Memory B cell (primary cell): ENCODE measurements at regions not wholly inside any gene's neighbourhood (a gene's known extent, or its start where the extent isn't known, plus 50 kb on each side); places are given as distances from the start of the nearest gene placed in this dataset.

Experiments used
- ATAC-seq: fragments of 150-1000 bp; cut with Tn5 transposase; 2 replicates; pipeline ENCODE4 v1.10.0; 2021; ENCODE audit warnings: low read depth, mild to moderate bottlenecking, moderate library complexity
- DNase-seq, 2 donors: peaks; one replicate each; pipeline ENCODE4 v3.0.0; 2022; ENCODE audit warnings: low spot score in 2 of 2
- H3K27ac Mint-ChIP-seq: one replicate; pipeline ENCODE4 v1.8.0; 2022; ENCODE audit warnings: mild to moderate bottlenecking, moderate library complexity, mixed read lengths
- H3K27me3 Mint-ChIP-seq: one replicate; pipeline ENCODE4 v1.8.0; 2022; ENCODE audit warnings: mixed read lengths
- H3K36me3 Mint-ChIP-seq: one replicate; pipeline ENCODE4 v1.8.0; 2022; ENCODE audit warnings: mild to moderate bottlenecking, mixed read lengths
- H3K4me1 Mint-ChIP-seq: one replicate; pipeline ENCODE4 v1.8.0; 2022; ENCODE audit warnings: mixed read lengths
- H3K4me3 Mint-ChIP-seq: one replicate; pipeline ENCODE4 v1.8.0; 2022; ENCODE audit warnings: mild to moderate bottlenecking, moderate library complexity, mixed read lengths
- H3K9me3 Mint-ChIP-seq: one replicate; pipeline ENCODE4 v1.8.0; 2022; ENCODE audit warnings: mixed read lengths

DNA sequence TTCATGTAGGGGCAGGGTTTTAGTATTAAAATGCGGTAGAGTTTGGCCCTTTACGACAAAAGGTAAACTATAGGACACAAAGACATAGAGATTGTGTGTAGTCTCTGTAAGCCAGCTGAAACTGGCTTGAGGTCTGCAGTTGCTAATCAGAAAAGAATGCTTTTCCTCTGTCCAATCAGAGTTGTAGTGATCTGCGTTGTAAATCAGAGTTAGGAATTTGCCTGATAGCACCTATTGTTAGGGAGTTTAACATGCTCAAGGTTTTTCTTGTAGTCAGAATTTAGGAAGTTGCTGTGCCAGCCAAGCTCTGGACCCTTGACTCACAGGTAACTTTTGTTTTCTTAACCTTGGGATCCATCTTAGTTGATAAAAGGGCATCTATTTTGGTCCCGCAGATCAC is 61.2 kb upstream of the VTCN1 start:
- Mint-ChIP-seq H3K4me1 (no peaks in the 10 kb centered on the region), H3K4me3 (no peak overlapping the region), H3K27me3 (peaks cover 2% of the 10 kb centered on the region), H3K36me3 (no peaks in the 10 kb centered on the region), H3K27ac (no peak overlapping the region), H3K9me3 (peaks cover 8% of the 10 kb centered on the region)
- DNase-seq (no peak), ATAC-seq (no peak)

DNA sequence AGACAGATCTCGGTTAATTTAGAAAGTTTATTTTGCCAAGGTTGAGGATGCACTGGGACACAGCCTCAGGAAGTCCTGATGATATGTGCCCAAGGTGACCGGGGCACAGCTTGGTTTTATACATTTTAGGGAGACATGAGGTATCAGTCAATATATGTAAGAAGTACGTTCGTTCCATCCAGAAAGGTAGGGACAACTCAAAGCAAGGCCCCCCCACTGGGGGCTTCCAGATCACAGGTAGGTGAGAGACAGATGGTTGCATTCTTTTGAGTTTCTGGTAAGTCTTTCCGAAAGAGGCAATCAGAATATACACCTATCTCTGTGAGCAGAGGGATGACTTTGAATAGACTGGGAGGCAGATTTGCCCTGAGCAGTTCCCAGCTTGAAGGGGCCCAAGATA is 60.4 kb upstream of the VTCN1 start:
- H3K36me3 Mint-ChIP-seq = no peaks in the 10 kb centered on the region
- H3K4me3 Mint-ChIP-seq = no peak overlapping the region
- no peaks in the 10 kb centered on the region for H3K4me1 Mint-ChIP-seq
- H3K9me3 Mint-ChIP-seq = peaks cover 8% of the 10 kb centered on the region
- ATAC-seq (no peak), DNase-seq (no peak)
- H3K27me3 Mint-ChIP-seq = peaks cover 2% of the 10 kb centered on the region
- no peak overlapping the region for H3K27ac Mint-ChIP-seq

DNA sequence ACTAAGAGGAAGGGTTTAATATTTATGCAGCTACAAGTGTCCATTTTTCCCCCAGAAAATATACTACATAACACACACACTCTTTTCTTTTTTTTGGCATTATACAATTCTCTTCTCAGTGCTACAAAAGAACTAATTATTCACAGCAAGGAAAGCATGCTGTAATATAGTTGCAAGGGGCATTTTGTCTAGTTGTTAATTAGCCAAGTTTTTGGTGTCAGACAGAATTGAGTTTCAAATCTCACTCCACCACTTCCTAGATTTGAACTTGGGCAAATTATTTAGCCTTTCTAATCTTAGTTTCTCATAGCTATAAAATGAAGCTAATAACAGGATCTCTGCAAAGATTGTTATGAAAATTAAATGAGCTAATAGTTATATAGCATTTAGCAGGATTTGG is 60.0 kb upstream of the VTCN1 start:
- Mint-ChIP-seq H3K36me3 (no peaks in the 10 kb centered on the region), H3K27ac (no peak overlapping the region), H3K27me3 (peaks cover 2% of the 10 kb centered on the region), H3K4me1 (no peaks in the 10 kb centered on the region), H3K4me3 (no peak overlapping the region), H3K9me3 (peaks cover 8% of the 10 kb centered on the region)
- no peak for DNase-seq
- no peak for ATAC-seq

DNA sequence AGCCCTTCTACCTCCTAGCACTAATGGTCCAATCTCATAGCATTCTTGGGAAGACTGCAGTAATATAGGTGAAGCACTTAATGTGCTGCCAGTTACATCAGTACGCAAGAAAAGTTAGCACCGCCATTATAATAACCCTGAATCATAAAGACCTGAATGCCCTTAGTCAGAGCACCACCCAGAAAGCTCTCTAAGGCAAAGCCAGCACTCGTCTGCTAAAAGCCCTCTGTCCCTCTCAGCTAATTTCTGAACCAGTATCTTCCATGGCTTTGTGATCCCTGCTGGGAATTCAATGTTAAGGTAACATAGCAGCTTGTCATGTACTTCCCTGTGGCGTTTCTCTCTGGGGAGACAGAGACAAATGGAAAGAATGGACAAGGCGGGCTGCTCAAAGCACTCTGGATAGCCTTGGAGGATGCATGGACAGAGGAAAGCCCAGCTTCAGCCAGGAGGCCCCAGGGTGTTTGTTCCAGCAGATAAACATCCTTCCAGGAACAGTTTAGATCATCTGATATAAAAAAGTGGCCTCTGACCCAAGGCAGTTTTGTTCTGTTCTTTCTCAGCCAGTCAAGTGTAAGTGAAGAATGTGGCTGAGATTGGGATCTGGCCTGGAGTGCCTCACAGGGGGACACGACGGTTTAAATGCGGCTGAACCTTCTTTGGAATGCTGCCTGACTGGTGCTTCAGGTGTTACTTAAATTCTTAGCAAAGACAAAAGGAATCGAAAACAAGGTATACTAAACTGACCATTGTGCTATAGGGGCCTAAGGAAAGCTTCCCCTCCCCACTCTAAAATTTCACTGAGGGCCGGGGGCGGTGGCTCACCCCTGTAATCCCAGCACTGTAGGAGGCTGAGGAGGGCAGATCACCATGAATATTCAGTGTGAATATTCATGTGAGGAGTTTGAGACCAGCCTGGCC is 58.1 kb upstream of the VTCN1 start:
- H3K4me3 Mint-ChIP-seq = no peak overlapping the region

DNA sequence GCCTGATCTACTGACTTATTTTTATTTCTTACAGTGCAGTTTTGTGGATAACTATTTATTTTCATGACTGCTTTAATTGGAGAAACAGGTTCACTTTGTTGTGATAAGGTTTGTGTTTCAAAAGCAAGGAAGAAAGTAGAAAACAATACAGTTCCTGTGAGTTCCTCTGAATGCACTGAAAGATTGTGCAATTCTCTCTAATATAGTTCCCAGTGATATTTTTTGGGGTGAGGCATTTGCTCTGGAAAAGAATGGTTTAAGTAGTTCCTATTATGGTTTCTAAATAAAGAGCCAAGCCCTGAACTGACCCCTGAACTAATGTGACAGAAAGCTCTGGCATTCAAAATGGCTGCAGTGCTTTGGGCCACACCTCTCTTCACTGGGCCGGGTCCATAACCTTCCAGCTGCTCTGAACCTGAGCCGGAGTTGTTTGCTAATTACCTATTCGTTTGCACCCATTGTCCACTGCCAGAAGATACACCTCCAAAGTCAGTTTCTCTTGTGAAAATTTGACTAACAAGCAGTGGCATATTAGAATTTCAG is 56.6 kb upstream of the VTCN1 start:
- H3K4me1 Mint-ChIP-seq = no peaks in the 10 kb centered on the region
- no peaks in the 10 kb centered on the region for H3K36me3 Mint-ChIP-seq
- no peak overlapping the region for H3K4me3 Mint-ChIP-seq
- DNase-seq (no peak), ATAC-seq (no peak)
- H3K9me3 Mint-ChIP-seq = no peaks in the 10 kb centered on the region
- H3K27ac Mint-ChIP-seq = no peak overlapping the region
- H3K27me3 Mint-ChIP-seq = peaks cover 5% of the 10 kb centered on the region

More for the DNA sequence above, 58.1 kb upstream of the VTCN1 start:
- DNase-seq (no peak), ATAC-seq (no peak)
- H3K27ac Mint-ChIP-seq = no peak overlapping the region
- H3K27me3 Mint-ChIP-seq = peaks cover 5% of the 10 kb centered on the region
- no peaks in the 10 kb centered on the region for H3K36me3 Mint-ChIP-seq
- H3K4me1 Mint-ChIP-seq = no peaks in the 10 kb centered on the region
- H3K9me3 Mint-ChIP-seq = peaks cover 8% of the 10 kb centered on the region

DNA sequence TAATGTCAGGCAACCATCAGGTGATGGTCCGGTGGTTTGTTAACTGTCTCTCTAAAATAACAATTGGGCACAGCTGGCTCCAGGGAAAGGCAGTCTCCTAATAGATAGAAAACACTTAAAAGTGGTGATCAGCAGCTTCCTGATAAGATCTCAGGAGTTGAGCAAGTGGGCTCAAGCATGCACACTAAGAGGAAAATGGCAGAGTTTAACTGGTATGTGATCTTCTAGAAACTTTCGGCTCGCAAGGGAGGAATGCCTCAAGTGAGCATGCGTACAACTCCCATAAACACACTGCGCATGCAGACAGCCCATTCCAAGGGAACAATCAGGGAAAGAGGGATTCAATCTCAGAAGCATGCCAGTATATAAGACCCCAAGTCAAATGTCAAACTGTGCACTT is 52.2 kb upstream of the VTCN1 start:
- DNase-seq (no peak), ATAC-seq (no peak)
- peaks cover 7% of the 10 kb centered on the region for H3K9me3 Mint-ChIP-seq
- peaks cover 3% of the 10 kb centered on the region for H3K27me3 Mint-ChIP-seq
- peaks cover 4% of the 10 kb centered on the region for H3K36me3 Mint-ChIP-seq
- H3K4me3 Mint-ChIP-seq = no peak overlapping the region
- H3K27ac Mint-ChIP-seq = no peak overlapping the region
- H3K4me1 Mint-ChIP-seq = no peaks in the 10 kb centered on the region

DNA sequence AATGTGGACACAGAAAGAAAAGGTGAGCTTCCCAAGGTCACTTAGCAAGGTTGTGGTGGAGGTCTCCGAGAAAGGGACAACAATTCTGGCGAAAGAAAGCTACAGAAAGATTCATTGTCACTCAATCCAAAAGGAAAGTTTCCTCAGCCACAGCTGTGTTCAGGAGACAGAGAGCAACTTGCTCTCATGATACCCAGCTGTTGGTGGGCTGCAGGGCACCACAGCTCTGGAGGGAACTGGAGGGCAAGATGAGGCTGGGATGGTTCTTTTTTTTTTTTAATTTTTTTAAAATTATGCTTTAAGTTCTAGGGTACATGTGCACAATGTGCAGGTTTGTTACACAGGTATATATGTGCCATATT is 50.7 kb upstream of the VTCN1 start:
- Mint-ChIP-seq H3K4me1 (no peaks in the 10 kb centered on the region), H3K4me3 (no peak overlapping the region), H3K9me3 (peaks cover 9% of the 10 kb centered on the region), H3K27me3 (peaks cover 7% of the 10 kb centered on the region), H3K36me3 (peaks cover 6% of the 10 kb centered on the region), H3K27ac (no peak overlapping the region)
- no peak for ATAC-seq
- no peak for DNase-seq

DNA sequence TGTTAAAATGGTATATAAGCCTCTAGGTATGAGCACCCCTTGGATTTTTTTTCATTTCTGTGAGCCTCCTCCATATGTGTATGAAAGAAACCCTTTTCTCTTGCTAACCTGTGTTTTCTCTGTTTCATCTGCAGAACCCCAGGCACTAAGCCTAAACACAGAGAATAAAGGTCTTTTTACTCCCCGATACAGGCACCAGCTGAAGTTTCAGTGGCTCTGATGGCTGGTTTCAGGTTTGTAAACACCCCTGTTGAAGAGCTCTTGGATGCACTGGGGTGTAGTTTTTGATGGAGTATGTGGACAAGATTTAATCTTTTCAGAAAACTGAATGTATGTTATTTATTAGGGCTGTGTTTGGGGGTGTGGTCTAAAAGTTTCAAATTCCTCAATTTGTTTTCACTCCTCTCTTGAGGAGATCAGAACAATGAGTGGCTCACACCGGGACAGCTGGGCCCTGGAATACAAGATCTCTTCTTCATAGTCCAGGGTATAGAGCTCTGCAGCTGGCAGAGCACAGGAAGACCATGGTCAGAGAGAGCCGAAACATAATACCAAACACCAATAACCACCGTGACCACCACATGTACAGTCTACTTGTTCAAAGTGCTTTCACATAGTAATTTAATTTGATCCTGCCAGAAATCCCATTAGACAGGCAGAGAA is 50.2 kb upstream of the VTCN1 start:
- no peaks in the 10 kb centered on the region for H3K4me1 Mint-ChIP-seq
- peaks cover 6% of the 10 kb centered on the region for H3K36me3 Mint-ChIP-seq
- no peak overlapping the region for H3K4me3 Mint-ChIP-seq
- H3K27ac Mint-ChIP-seq = no peak overlapping the region
- no peak for ATAC-seq
- DNase-seq = no peak
- H3K27me3 Mint-ChIP-seq = peaks cover 8% of the 10 kb centered on the region
- H3K9me3 Mint-ChIP-seq = peaks cover 9% of the 10 kb centered on the region
